HG02840 (cell line): ENCODE measurements at regions not wholly inside any gene's neighbourhood (a gene's known extent, or its start where the extent isn't known, plus 50 kb on each side); places are given as distances from the start of the nearest gene placed in this dataset.

Source experiments
- ATAC-seq: cut with Tn5 transposase; IDR thresholded peaks from one replicate; pipeline ENCODE4 v1.9.1; 2021; ENCODE audit warnings: mild to moderate bottlenecking, moderate library complexity, moderate number of reproducible peaks; ENCODE audit not compliant: unreplicated experiment, low FRiP score

GRCh38 chr6:119637768-119638167 is 288.2 kb upstream of the MAN1A1 start:
- no peak for ATAC-seq

DNA sequence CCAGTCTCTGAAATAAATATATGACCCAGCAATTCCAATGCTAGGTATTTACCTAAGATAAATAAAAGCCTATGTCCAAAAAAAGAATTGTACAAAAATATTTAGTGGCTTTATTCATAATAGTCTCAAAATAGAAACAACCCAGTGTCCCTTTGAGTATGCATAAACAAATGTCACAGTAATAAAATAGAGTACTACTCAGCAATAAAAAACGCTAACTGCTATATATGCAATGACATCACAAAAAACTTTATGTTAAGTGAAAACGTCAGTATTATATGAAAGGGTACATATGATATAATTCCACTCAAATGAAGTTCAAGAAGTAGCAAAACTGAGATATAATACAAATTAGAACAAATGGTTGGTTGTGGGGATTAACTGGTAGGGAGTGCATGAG is 286.5 kb upstream of the MAN1A1 start:
- ATAC-seq, result no peak

DNA sequence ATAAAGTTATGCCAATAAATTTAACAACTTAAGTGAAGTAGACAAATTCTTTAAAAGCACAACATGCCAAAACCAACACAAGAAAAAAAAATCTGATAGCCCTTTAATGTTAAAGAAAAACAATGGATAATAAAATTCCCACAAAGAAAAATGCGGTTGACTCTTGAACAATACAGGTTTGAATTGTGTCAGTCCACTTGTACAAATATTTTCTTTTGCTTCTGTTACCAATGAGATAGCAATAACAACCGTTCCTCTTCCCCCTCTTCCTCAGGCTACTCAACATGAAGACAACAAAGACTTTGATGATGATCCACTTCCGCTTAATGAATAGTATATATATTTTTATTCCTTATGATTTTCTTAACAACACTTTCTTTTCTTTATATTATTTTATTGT is 283.9 kb upstream of the MAN1A1 start:
- ATAC-seq, result no peak

DNA sequence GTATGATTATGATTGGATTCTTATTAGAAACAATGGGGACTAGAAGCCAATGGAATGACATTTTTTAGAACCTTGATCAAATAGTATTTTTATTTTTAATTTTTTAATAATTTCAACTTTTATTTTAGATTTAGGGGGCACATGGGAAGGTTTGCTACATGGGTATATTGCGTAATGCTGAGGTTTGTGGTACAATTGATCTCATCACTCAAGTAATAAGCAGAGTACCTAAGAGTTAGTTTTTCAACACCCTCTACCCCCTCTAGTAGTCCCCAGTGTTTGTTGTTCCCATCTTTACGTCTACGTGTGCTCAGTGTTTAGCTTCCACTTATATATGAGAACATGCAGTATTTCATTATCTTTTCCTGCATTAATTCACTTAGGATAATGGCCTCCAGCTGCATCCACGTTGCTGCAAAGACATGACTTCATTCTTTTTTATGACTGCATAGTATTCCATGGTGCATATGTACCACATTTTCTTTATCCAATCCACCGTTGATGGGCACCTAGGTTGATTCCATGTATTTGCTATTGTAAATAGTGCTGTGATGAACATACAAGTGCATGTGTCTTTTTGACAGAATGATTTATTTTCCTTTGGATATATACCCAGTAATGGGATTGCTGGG is 281.1 kb upstream of the MAN1A1 start:
- ATAC-seq, result no peak

GRCh38 chr6:119628691-119629594 is 279.4 kb upstream of the MAN1A1 start:
- no peak for ATAC-seq

DNA sequence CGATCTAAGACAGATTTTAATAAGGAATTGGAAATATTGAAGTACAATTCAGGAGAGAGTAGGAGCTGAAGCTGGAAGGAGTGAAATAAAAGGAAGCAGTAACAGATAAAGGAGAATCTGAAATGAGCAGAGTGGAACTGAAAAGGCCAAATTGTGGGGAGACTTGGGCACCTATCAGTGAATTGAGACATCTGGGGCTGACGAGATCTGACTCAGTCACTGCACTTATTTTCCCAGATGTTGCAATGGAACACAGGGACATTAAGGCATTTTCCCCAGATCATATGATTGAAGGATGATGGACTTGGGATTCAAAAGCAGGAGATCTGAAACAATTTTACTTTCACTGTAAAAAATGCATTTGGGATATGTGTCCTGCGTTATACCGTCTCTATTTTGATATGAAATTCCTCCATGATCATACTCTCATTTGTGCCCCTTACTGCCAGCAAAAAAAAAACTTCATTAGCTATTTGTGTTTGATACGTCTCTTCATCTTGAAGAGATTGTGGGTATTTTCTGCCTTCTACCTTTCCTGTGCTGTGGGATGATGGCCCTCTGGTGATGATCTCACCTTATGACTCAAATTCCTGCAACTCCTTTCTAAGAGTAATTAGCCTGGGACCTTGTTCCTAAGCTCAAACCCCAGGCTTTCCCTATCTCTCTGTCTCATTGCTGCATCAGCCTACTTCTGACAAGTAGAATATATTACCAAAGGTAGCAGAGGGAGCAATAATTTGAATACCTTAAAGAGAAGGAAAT is 278.5 kb upstream of the MAN1A1 start:
- no peak for ATAC-seq

DNA sequence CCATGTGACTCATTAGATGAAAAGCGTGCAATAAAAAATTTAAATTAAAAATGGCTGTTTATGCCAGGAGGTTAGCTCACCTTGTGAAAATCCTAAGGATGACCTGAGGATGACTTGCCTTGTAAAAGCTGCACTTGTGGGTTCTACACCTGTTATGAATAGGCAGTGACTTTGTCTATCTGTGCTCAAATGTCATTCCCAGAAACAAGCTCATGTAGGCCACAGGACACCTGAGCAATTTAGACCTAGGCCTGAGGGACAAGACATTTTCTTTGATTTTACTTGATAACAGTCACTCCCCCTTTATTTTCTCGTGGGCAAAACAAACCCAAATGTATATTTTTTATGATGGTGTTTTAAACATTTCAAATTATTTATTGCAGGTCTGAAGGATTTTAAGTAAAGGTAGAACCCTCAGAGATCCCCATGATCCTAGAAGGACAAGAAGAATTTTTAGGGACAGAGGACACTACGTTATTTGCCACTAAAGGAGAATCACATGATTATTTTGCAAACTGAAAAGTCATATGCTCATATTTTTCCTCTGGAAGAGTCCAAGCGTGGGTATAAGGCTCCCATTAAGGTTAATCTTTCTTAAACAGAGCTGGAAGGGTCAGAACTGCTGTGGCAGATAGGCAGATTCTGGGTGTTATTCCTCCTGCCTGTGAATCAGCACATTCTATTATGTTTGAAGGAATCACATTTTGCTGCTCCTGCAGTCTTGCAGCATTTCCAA is 277.5 kb upstream of the MAN1A1 start:
- ATAC-seq, result no peak

GRCh38 chr6:119620846-119621555 is 271.4 kb upstream of the MAN1A1 start:
- no peak for ATAC-seq

DNA sequence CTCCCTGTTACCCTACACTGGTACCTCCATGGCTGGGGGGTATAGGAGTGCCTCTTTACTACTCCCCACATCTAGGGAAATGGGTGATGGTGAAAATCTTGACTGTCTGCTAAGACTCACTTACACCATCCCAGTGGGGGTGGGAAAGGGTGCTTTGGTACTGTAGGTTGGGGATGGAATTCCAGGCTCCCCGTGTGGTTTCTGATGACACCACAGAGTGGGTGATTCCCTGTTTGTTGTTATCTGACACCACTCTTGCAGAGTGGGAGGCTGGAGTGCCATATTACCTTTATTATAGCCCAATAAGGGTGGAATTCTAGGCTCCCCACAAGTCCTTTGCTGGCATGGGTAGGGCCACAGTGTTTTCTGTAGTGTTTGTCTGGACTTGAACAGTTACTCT is 264.6 kb upstream of the MAN1A1 start:
- ATAC-seq, result no peak

GRCh38 chr6:119612911-119613381 is 263.4 kb upstream of the MAN1A1 start:
- no peak for ATAC-seq

DNA sequence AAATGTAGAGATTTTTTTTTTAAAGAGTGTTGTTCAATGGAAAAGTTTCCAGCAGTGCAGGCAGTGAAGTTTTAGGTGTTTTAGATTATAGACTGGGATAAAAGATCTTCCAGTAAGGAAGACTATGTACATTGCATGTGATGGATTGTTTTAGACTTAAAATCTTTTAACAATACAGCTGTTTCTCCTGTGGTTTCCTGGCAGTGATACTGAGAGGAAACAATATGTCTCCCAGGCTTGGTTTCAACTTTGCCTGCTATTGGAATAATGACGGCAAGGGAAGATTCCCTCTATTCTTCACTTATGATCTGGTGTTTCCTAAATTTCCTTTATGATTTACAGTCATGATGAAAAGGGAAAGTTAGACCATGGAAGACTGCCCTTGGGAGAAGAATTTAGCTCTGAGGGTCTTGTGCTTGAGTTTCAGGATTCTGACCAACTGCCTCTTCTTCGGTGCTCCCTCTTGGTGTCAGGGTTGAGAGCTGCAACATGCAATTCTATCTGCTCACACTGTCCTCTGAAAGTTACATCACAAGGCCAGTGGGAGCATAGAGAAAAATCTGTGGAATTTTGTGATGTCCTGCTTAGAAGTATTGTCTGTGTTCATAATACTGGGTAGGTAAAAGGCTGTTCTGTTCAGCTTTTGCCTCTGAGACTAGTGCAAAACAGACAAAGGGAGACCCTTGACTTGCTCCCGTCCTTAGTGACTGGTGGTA is 262.8 kb upstream of the MAN1A1 start:
- ATAC-seq, result no peak

DNA sequence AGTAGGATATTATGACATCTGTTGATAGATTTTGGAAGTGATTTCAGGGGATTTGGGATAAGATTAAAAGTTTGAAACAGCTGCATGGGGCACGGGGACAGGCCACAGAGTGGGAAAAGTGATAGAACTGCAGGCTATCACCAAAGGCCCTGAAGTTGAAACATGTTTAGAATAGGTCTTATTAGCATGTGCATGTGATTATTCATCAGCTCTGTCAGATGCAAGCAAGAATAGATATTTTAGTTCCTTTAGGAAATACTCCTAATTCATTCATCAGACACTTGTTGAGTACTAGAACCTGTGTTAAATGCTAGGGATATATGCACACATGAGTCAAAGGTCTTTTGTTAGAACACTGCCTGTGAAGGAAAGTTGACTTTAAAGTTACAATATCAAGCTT is 261.2 kb upstream of the MAN1A1 start:
- no peak for ATAC-seq

DNA sequence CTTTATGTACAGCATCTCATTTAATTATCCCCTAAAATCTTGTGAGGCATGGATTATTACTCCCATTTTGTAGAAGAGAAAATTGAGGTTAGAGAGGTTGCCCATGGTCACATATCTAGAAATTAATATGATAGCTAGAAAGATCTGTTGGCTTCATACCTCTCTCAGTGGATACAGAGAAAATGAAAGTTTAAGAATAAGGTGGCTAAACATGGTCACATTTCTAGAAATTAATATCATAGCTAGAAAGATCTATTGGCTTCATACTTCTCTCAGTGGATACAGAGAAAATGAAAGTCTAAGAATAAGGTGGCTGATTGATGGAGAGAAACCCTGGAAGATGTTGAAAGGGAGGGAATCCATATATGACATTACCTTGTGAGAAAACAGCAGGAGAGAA is 260.7 kb upstream of the MAN1A1 start:
- no peak for ATAC-seq

DNA sequence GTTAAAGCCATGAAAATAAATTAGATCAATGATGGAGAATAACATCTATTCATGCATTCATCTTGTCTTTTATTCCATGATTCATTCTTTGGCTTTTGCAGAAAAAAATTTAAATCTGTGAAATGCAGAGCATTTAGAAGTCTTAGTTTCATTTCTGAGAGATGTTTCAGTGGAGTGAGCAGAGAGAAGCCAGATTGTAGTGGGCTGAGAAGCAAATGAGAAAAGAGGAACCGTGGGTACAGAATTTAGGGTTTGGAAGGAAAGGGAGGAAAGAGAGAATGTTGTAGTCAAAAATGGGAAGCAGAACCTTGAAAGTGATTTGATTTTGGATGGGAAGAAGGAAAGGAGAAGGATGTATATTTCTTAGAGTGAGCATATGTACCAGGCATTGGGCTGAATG is 260.3 kb upstream of the MAN1A1 start:
- no peak for ATAC-seq

DNA sequence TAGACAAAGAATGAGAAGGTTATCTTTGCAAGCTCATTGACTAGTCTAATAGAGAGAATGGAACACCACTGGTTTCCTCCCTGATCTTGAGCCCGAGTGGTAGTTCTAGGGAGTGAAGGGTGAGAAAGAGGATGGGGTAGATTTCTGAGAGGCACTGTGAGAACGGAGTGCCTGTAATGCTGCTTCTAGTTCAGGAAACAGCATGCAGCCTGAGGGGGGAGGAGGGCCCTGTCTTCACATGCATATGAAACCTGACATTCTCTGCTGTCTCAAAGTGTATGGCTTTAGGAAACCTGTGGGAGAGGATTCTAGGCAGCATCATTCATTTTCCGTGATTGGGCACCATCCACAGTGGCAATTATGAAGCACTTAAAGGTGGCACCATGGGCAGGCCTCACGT is 259.4 kb upstream of the MAN1A1 start:
- no peak for ATAC-seq

DNA sequence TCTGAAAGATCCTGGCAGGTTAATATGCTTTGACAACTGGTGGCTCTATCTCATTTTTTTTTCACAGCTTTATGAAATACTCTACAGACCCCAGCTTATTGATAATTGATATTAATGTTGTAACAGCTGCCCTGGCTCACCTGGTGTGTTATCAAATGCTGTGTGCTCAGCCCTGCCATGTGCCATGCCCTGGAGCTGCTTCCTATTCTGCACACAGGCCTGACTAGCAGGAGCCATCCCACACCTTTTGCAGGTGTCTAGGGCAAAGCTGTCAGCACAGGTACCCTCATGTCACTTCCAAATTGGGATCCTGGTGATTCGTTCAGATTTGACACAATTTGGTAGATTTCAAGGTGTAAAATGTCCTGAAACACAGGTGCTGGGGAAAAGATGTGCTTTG is 254.6 kb upstream of the MAN1A1 start:
- ATAC-seq, result no peak

- no peak for ATAC-seq
Measured at GRCh38 chr6:119603501-119603900, 253.9 kb upstream of the MAN1A1 start.

DNA sequence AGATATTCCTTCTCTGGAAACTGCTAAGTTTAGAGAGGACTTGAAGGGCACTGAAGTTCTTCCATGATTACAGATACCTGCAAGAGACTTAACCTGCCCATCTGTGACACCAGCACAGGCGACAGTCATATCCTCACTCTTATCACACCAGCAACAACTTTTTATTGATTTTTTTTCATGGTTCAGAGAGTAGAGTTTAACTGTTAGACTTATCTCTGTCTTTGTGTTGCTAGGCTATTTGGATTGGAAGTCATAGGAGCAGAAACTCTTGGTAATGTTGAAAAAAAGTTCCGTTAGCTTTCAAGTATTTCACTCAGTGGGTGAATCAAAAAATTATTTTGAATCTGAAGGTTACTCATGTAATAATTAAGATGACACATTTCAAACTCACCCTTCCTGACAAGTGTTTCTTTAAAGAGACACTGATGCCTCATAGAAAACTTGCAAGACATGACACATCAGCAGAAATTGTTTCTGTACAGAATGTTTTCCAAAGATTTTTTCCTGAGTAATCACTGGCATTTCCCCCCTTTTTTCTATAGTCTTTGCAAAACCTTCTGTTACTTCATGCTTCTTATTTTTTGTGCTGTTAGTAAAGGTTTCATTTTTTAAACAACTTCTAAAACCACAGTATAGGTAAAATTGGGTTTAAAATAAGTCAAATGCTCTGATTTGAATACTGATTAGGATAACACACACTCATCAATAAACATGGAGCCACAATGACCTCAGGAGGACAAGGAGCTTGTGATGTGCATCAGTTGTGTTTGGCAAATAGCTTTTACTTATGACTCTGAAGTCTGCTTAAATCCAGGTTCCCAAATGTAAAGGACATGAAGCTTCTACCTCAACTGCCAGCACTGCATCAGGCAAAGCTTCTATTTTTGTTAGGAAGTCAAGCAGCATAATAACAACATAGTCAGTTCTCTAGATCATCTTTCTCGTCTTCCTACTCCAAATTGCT is 252.9 kb upstream of the MAN1A1 start:
- no peak for ATAC-seq
